Lower leg skin (tissue), 4 donors: ENCODE measurements at regions not wholly inside any gene's neighbourhood (a gene's known extent, or its start where the extent isn't known, plus 50 kb on each side); places are given as distances from the start of the nearest gene placed in this dataset.

ENCODE experiments used
- DNase-seq, 2 donors: peaks; one replicate each; pipeline ENCODE4 v3.0.0-alpha.2; 2019; ENCODE audit warnings: low spot score in 2 of 2
- H3K4me3 ChIP-seq: fragments of 200-600 bp; sonication (generic); 2 replicates; pipeline ENCODE4 v1.5.1; 2017; ENCODE audit warnings: mild to moderate bottlenecking, low read depth; ENCODE audit not compliant: poor library complexity, severe bottlenecking
- POLR2A ChIP-seq, 2 donors: fragments of 450-650 bp; IDR thresholded peaks; one replicate each; pipeline ENCODE4 v1.6.1; 2016 to 2017; ENCODE audit warnings: antibody characterized with exemption in 2 of 2, mild to moderate bottlenecking in 1 of 2, moderate library complexity in 1 of 2
- WGBS, 2 donors: methylation state at CpG; one replicate each; pipeline ENCODE4 v1.1.5; 2018; 5-methylcytosine and 5-hydroxymethylcytosine counted together
- intact Hi-C: fragments of 100-400 bp; cut with DNase I; formaldehyde crosslinking; loops from one replicate; pipeline ENCODE4 v1.15.0; 2023; ENCODE audit warnings: low total_unique reads
- TF ChIP-seq, protein P1 (sequence below), 3 donors: fragments of 450-650 bp; IDR thresholded peaks; one replicate each; pipeline ENCODE4 v1.5.1; 2016; ENCODE audit warnings: antibody characterized with exemption in 3 of 3, mild to moderate bottlenecking in 3 of 3, moderate library complexity in 2 of 3

DNA sequence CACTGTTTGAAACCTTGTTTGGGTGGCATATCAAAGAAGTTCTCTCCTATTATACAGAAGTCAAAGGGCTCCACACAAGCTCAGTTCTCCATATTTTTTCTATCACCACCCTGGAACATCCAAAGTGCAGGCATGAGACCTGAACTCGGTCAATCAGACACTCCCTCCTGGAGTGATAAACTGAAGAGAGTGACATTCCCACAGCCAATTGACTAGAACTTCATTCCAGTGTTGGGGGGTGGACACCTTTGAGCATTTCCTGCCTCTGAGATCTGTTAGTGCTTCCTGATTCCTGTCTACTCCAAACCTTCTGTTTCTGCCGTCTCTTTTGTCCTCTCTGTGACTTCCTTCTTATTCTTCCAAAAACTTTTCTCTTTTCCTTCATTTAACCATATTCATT lies 220.7 kb upstream of the NOX3 start:
- 54 to 62% methylated on average over 2 of the region's 2 CpGs for WGBS, 2 donors
- no peak for DNase-seq
- intact Hi-C loops = no loop called here
- H3K4me3 ChIP-seq = no peak overlapping the region
- TF ChIP-seq POLR2A (IDR thresholded peaks at IDR 0.05) = no peak
- TF ChIP-seq, protein P1, sequence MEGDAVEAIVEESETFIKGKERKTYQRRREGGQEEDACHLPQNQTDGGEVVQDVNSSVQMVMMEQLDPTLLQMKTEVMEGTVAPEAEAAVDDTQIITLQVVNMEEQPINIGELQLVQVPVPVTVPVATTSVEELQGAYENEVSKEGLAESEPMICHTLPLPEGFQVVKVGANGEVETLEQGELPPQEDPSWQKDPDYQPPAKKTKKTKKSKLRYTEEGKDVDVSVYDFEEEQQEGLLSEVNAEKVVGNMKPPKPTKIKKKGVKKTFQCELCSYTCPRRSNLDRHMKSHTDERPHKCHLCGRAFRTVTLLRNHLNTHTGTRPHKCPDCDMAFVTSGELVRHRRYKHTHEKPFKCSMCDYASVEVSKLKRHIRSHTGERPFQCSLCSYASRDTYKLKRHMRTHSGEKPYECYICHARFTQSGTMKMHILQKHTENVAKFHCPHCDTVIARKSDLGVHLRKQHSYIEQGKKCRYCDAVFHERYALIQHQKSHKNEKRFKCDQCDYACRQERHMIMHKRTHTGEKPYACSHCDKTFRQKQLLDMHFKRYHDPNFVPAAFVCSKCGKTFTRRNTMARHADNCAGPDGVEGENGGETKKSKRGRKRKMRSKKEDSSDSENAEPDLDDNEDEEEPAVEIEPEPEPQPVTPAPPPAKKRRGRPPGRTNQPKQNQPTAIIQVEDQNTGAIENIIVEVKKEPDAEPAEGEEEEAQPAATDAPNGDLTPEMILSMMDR (IDR thresholded peaks at IDR 0.05) = no peak

DNA sequence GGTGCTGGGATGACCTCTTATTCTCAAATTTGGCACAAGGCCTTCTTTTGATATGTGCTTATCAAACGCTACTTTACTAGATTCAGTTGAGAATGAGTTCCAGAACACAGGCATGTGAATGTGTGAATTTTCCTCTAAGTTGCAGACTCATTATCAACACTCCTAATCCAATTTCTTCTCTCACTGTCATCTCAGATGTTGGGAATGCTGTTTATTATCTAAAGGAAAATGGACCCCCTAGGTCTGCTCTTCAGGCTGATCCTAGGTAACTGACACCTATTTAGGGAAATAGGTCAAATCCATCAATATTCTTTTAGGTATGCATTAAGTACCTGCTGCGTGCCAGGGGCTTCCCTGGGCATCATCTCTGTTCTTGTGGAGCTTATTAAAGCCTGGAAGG lies 215.0 kb upstream of the NOX3 start:
- no peak for TF ChIP-seq POLR2A (IDR thresholded peaks at IDR 0.05)
- TF ChIP-seq, protein P1 (IDR thresholded peaks at IDR 0.05) = no peak
- 84 to 89% methylated on average over 2 of the region's 2 CpGs for WGBS, 2 donors
- no peak overlapping the region for H3K4me3 ChIP-seq
- intact Hi-C loops = no loop called here
- no peak for DNase-seq

DNA sequence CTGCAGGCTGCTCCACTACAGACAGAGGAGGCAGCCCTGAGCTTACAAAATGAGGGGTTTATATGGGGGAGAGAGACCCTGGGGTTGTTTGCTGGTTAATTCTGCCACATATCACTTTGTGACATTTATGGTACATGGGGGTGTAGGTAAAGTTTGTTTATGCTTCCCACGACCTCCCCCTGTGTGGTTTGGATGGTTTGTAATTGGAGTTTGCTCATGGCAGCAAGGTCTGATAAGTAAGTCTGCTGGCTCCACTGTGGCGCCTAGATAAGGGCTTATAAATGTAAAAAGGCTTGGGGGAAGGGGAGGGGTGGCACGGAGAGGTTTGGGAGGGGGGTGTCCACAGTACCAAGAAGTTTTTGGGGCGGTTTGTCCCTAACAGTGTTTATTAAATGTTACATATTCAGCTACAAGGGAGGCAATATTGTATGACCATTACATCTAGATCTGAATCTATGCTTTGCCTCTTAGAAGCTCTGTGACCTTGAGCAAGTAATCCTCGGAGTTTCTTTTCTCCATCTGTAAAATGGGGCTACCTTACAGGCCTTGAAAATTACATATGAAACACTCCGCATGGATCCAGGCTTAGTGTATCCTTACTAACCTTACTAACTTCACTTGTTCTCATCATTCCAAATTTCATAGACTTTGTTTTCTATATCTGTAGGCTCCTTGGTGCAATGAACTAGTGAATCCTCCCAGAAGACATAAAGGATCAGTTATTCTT lies 204.8 kb upstream of the NOX3 start:
- 68% methylated on average over 6 of the region's 6 CpGs for WGBS, 2 donors
- TF ChIP-seq, protein P1 (IDR thresholded peaks at IDR 0.05) = no peak
- TF ChIP-seq POLR2A (IDR thresholded peaks at IDR 0.05) = no peak
- H3K4me3 ChIP-seq = no peak overlapping the region
- no peak for DNase-seq
- intact Hi-C loops = no loop called here

DNA sequence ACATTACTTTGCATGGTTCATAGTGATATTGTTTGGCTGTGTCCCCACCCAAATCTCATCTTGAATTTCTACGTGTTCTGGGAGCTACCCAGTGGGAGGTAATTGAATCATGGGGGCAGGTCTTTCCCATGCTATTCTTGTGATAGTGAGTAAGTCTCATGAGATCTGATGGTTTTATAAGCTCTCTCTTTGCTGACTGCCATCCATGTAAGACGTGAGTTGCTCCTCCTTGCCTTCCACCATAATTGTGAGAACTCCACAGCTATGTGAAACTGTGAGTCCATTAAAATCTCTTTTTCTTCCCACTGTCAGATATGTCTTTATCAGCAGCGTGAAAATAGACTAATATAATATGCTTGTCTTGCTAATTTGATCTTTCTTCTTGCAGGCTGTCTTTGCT lies 200.4 kb upstream of the NOX3 start:
- intact Hi-C loops = no loop called here
- 91 to 92% methylated on average over 3 of the region's 3 CpGs for WGBS, 2 donors
- H3K4me3 ChIP-seq = no peak overlapping the region
- no peak for TF ChIP-seq POLR2A (IDR thresholded peaks at IDR 0.05)
- TF ChIP-seq, protein P1 (IDR thresholded peaks at IDR 0.05) = no peak
- no peak for DNase-seq

DNA sequence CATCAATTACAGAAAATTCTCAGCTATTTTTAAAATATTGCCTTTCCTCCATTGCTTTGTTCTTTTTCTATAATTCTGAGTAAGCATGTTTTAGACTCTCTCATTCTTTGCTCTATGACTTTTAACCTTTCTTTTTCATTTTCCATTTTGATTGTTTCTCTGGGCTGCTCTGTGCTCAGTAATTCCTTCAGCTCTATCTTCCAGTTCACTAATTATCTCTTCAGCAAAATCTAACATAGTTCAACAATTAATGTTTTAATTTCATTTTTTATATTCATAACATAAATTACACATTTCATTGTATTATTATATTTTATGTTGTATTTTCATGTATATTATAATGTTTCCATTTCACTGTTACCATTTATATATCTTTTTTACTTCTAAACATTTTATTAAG lies 198.8 kb upstream of the NOX3 start:
- no peak for TF ChIP-seq POLR2A (IDR thresholded peaks at IDR 0.05)
- TF ChIP-seq, protein P1 (IDR thresholded peaks at IDR 0.05) = no peak

DNA sequence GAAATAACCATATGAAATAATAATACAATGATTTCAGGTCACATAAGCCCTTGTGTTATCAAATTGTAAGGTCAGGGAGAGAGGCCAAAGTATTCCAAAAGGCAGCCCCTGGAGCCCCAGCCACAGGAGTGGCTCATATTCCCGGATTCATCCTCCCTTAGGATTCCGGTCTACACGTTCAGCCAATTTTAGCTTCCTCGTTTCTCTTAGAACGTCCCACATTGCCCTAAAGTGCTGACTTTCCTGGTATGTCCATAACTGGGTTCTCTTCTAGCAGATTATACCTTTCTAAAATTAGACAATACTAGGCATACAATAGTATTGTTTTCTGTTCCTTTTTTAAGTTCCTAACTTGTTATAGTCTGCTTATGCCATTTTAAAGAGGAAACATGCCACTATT lies 192.7 kb upstream of the NOX3 start:
- 49 to 58% methylated on average over 5 of the region's 5 CpGs for WGBS, 2 donors
- DNase-seq = no peak
- no peak overlapping the region for H3K4me3 ChIP-seq
- TF ChIP-seq, protein P1 (IDR thresholded peaks at IDR 0.05) = no peak
- no peak for TF ChIP-seq POLR2A (IDR thresholded peaks at IDR 0.05)
- intact Hi-C loops = no loop called here

More for the DNA sequence above, 198.8 kb upstream of the NOX3 start:
- no peak for DNase-seq
- intact Hi-C loops = no loop called here
- no peak overlapping the region for H3K4me3 ChIP-seq
